ENCODE measurements at regions not wholly inside any gene's neighbourhood (a gene's known extent, or its start where the extent isn't known, plus 50 kb on each side); places are given as distances from the start of the nearest gene placed in this dataset.

DNA sequence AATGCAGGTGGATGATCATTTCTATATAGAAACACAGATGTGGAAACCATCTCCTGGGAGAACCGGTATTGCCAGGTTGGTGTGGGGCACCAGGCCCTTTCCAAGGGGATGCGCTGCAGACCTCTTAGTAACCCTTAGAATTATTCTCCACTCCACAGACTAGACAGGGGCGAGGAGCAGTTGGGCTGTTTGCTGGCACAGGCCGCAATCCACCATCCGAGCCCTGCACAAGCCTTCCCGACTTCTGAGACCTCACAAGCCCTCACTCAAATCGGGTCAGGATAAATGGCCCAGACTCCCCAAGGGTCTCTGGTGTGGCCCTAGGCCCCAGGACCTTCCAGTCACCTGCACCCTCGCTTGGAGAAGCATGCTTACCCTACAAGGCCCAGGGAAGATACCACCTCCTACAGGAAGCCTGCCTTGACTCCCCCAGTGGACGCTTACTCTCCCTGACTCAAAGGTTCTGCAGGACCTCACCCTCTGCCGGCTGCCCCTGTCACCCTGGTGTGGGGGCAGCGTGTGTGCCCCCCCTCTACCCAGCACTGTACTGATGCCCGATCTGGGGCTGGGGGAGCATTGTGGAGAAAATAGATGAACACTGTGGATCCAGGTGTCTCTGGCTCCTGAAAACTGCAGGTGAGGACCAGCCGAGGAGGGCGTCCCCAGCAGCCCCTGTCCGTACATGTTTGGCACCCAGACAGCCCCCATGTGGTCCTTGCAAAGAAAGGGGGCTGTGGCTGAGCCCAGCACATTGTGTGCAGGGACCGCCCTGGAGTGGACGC lies 49.8 kb upstream of the ACSF3 start:
- no peak for DNase-seq

Data from 8988T (cell line).